Kidney (tissue), 13 donors: ENCODE measurements at regions not wholly inside any gene's neighbourhood (a gene's known extent, or its start where the extent isn't known, plus 50 kb on each side); places are given as distances from the start of the nearest gene placed in this dataset.

Experiments
- DNase-seq, 5 donors: peaks; one replicate each; pipeline ENCODE4 v3.0.0-alpha.2; 2013 to 2020
- FAIRE-seq: peaks from 2 replicates; lab custom pipeline; 2012; peaks lifted over from hg19 to GRCh38; lab: Jason Lieb, UNC
- H3K27ac ChIP-seq, 2 donors: one replicate each; pipeline ENCODE4 v1.7.0; 2013; ENCODE audit warnings: low read depth in 2 of 2, low read length in 2 of 2, inconsistent platforms in 1 of 2
- H3K27me3 ChIP-seq: one replicate; pipeline ENCODE4 v1.7.1; 2013; ENCODE audit warnings: low read length, inconsistent platforms; ENCODE audit not compliant: control insufficient read depth, insufficient read depth
- H3K36me3 ChIP-seq, 3 donors: one replicate each; pipeline versions ENCODE4 v1.7.0 to v1.7.1; 2013; ENCODE audit warnings: low read length in 3 of 3, control low read depth in 1 of 3, inconsistent platforms in 1 of 3; ENCODE audit not compliant: insufficient read depth in 3 of 3, control insufficient read depth in 2 of 3
- H3K4me1 ChIP-seq, 3 donors: one replicate each; pipeline versions ENCODE4 v1.7.0 to v1.7.1; 2013; ENCODE audit warnings: low read length in 3 of 3, inconsistent platforms in 1 of 3, low read depth in 1 of 3; ENCODE audit not compliant: control insufficient read depth in 2 of 3, insufficient read depth in 2 of 3
- H3K4me3 ChIP-seq, 3 donors: one replicate each; pipeline versions ENCODE4 v1.7.0 to v1.8.1; 2013; ENCODE audit warnings: low read length in 3 of 3, control low read depth in 1 of 3, inconsistent platforms in 1 of 3
- H3K9ac ChIP-seq, 3 donors: one replicate each; pipeline versions ENCODE4 v1.7.0 to v1.7.1; 2013; ENCODE audit warnings: low read length in 3 of 3, control low read depth in 1 of 3, inconsistent platforms in 1 of 3
- H3K9me3 ChIP-seq, 3 donors: one replicate each; pipeline versions ENCODE4 v1.7.0 to v1.7.1; 2013; ENCODE audit warnings: low read length in 3 of 3, control low read depth in 1 of 3, inconsistent platforms in 1 of 3; ENCODE audit not compliant: control insufficient read depth in 2 of 3, insufficient read depth in 1 of 3
- intact Hi-C: fragments of 100-400 bp; cut with DNase I; formaldehyde crosslinking; loops from one replicate; pipeline ENCODE4 v1.11.1; 2022
- TF ChIP-seq, protein P1 (sequence below): IDR thresholded peaks from 3 replicates; pipeline ENCODE4 v1.5.1; 2012; ENCODE audit warnings: mild to moderate bottlenecking, moderate library complexity, borderline replicate concordance; ENCODE audit not compliant: insufficient read depth; ENCODE audit errors: extremely low read depth
- donor health status: control.
- donor health status: control.
- donor health status: control.
- donor health status: control.
- donor health status: control.
- donor health status: DM: yes; HTN: yes; CAD: no.
- donor health status: Normal renal cell carcinoma (clear cell type).

DNA sequence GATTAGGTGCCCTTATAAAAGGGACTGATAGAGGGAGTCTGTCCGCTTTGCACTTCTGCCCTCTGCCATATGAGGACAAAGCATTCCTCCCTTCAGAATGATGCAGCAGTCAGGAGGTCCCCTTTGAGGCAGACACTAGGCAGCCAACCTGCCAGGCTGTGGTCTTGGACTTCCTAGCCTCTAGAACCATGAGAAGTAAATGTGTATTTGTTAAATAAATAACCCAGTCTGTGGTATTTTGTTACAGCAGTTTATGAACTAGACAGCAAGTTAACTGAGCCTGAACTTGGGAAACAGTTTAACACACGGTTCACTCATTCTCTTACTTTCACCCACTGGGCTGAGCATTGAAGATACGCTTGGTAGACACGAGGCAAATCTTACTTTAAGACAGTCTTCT, 313.2 kb downstream of the UQCRFS1 start:
- Histone ChIP-seq H3K27me3 (no peaks in the 10 kb centered on the region), H3K4me3 (no peak overlapping the region), H3K36me3 (no peaks in the 10 kb centered on the region), H3K4me1 (no peaks in the 10 kb centered on the region), H3K9me3 (no peaks in the 10 kb centered on the region), H3K9ac (no peak overlapping the region), H3K27ac (no peak overlapping the region)
- intact Hi-C loops = no loop called here
- DNase-seq = no peak
- TF ChIP-seq, protein P1, sequence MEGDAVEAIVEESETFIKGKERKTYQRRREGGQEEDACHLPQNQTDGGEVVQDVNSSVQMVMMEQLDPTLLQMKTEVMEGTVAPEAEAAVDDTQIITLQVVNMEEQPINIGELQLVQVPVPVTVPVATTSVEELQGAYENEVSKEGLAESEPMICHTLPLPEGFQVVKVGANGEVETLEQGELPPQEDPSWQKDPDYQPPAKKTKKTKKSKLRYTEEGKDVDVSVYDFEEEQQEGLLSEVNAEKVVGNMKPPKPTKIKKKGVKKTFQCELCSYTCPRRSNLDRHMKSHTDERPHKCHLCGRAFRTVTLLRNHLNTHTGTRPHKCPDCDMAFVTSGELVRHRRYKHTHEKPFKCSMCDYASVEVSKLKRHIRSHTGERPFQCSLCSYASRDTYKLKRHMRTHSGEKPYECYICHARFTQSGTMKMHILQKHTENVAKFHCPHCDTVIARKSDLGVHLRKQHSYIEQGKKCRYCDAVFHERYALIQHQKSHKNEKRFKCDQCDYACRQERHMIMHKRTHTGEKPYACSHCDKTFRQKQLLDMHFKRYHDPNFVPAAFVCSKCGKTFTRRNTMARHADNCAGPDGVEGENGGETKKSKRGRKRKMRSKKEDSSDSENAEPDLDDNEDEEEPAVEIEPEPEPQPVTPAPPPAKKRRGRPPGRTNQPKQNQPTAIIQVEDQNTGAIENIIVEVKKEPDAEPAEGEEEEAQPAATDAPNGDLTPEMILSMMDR = no peak
- FAIRE-seq = no peak

DNA sequence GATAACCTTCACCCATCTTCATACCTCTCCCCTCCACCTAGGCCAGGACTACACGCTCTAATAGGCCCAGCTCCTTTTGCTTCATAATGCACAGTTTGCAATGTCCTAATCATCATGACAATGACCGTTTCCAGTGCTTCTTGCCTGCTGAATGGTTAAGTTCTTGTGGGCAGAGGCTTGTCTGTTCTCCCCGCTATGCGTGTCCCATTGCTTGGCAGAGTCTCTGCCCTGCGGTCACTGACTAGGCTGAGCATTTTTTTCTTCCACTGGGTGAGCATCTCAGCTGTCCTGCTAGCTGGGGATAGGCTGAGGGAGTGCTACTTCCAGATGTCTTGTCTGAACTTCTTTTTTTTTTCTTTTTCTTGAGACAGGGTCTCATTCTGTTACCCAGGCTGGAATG, 314.7 kb downstream of the UQCRFS1 start:
- DNase-seq = no peak
- intact Hi-C loops = no loop called here
- no peak overlapping the region for H3K4me3 ChIP-seq
- no peak overlapping the region for H3K9ac ChIP-seq
- H3K27ac ChIP-seq = no peak overlapping the region
- H3K36me3 ChIP-seq = no peaks in the 10 kb centered on the region
- FAIRE-seq = no peak
- no peaks in the 10 kb centered on the region for H3K9me3 ChIP-seq
- no peaks in the 10 kb centered on the region for H3K27me3 ChIP-seq
- TF ChIP-seq, protein P1 = no peak
- H3K4me1 ChIP-seq = no peaks in the 10 kb centered on the region

DNA sequence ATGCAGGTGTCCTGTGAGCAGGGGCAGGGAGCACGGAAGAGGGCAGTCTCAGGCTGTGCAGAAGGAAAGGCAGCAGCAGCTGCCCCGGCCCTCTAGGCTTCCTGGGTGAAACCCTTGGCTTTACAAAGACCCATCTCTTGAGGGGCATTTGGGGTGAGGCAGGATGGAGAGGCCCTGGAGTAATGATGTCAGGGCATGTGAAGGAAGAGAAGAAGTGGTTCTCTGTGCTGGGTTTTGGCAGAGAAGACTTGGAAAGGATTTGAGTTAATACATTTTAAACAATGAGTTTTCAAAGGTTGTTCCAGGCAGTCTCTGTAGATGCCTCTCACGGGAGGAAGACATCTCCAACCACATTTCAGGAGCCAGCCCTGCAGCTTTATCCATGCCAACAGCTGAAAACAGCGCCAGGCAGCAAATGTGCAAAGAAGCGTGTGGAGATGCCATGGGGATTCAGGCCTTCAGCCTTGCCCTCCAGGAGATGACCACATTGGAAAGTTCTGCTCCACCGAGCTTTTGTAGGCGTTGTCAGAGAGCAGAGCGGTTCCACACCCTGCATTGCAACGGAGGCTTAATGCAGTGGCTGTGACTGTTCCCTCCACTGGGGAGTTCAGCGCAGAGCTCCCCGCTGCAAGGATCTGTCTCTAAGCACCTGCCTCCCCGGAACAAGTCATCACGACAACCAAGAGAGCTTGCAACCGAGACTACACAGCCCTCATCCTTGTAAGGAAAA, 322.8 kb downstream of the UQCRFS1 start:
- Histone ChIP-seq H3K36me3 (no peaks in the 10 kb centered on the region), H3K4me3 (no peak overlapping the region), H3K27ac (no peak overlapping the region), H3K27me3 (no peaks in the 10 kb centered on the region), H3K4me1 (peaks cover 0 to 6% (median 0%) of the 10 kb centered on the region in 3 donors), H3K9me3 (no peaks in the 10 kb centered on the region), H3K9ac (no peak overlapping the region)
- TF ChIP-seq, protein P1 = no peak
- intact Hi-C loops = no loop called here
- no peak for DNase-seq
- FAIRE-seq = no peak
